ENCODE measurements at regions not wholly inside any gene's neighbourhood (a gene's known extent, or its start where the extent isn't known, plus 50 kb on each side); places are given as distances from the start of the nearest gene placed in this dataset.

GRCh38 chr5:83406906-83407305 lies 64.6 kb upstream of the VCAN start:
- H3K9ac ChIP-seq (ENCODE audit: control insufficient read depth, insufficient read depth, low read length): no peak overlapping the region
- ChIA-PET POLR2A (no interaction called here), RAD21 (ENCODE audit: unreplicated experiment) (no interaction called here), SMC1A (ENCODE audit: uncharacterized antibody, unreplicated experiment) (interaction anchor here (0.6 kb wide), 1 partner anchor 98 kb away, joined by 3 read pairs; no protein-coding TSS in a partner anchor), CTCF (no interaction called here)
- no peak overlapping the region for H3K4me3 ChIP-seq
- H3K9me3 ChIP-seq (replicated peaks; ENCODE audit: control insufficient read depth, insufficient read depth, low read length): no peaks in the 10 kb centered on the region; the same call in 1 of the 3 replicates
- H3K4me2 ChIP-seq (ENCODE audit: control insufficient read depth, insufficient read depth): no peak overlapping the region
- no peak overlapping the region for H2AFZ ChIP-seq (ENCODE audit: control insufficient read depth, low read depth, low read length)
- DNase-seq (ENCODE audit: low read depth, low spot score) (no peak), FAIRE-seq (no peak), ATAC-seq (no peak)
- intact Hi-C loops (cut with micrococcal nuclease; ENCODE audit: unreplicated experiment): no loop called here
- TF ChIP-seq RBBP5 (conservative IDR thresholded peaks at IDR 0.05) (no peak), HDGF (IDR thresholded peaks at IDR 0.05) (no peak), BCLAF1 (IDR thresholded peaks at IDR 0.05) (no peak), POLR2AphosphoS2 (IDR thresholded peaks at IDR 0.05; ENCODE audit: low read depth, low read length) (no peak)
- in situ Hi-C loops (cut with MboI): no loop called here
- H3K27me3 ChIP-seq (replicated peaks in 1 of 2; ENCODE audit: control insufficient read depth in 2 of 2, insufficient read depth in 2 of 2, low read length in 1 of 2): no peaks in the 10 kb centered on the region
- no peaks in the 10 kb centered on the region for H3K36me3 ChIP-seq (ENCODE audit: control insufficient read depth in 2 of 2, insufficient read depth in 2 of 2, low read length in 1 of 2)
- H3K27ac ChIP-seq (ENCODE audit: control insufficient read depth, insufficient read depth): no peak overlapping the region
- BruUV-seq (replicated peaks): no TSS peak
- 0 out of 2 replicates have a peak, but pooled peaks cover 5% of the 10 kb centered on the region for H3K4me1 ChIP-seq (ENCODE audit: control insufficient read depth, insufficient read depth, low read length)
- no peaks in the 10 kb centered on the region for H4K20me1 ChIP-seq (ENCODE audit: control insufficient read depth, insufficient read depth)
- H3K79me2 ChIP-seq (ENCODE audit: control insufficient read depth, insufficient read depth, low read length): no peaks in the 10 kb centered on the region

GRCh38 chr5:83407931-83408330 lies 63.6 kb upstream of the VCAN start:
- no peak overlapping the region for H3K4me2 ChIP-seq (ENCODE audit: control insufficient read depth, insufficient read depth)
- H3K9ac ChIP-seq (ENCODE audit: control insufficient read depth, insufficient read depth, low read length): no peak overlapping the region
- ChIA-PET SMC1A (ENCODE audit: uncharacterized antibody, unreplicated experiment) (no interaction called here), CTCF (no interaction called here), POLR2A (no interaction called here), RAD21 (ENCODE audit: unreplicated experiment) (interaction anchor here (1.2 to 1.6 kb wide), 2 partner anchors 12 to 22 kb away, joined by 3 read pairs; no protein-coding TSS in a partner anchor)
- 0 out of 2 replicates have a peak, but pooled peaks cover 5% of the 10 kb centered on the region for H3K4me1 ChIP-seq (ENCODE audit: control insufficient read depth, insufficient read depth, low read length)
- no peak overlapping the region for H2AFZ ChIP-seq (ENCODE audit: control insufficient read depth, low read depth, low read length)
- BruUV-seq (replicated peaks): no TSS peak
- no peak for DNase-seq (ENCODE audit: low read depth, low spot score)
- no peaks in the 10 kb centered on the region; the same call in 1 of the 3 replicates for H3K9me3 ChIP-seq (replicated peaks; ENCODE audit: control insufficient read depth, insufficient read depth, low read length)
- no peak overlapping the region for H3K4me3 ChIP-seq
- no peak overlapping the region for H3K27ac ChIP-seq (ENCODE audit: control insufficient read depth, insufficient read depth)
- no peaks in the 10 kb centered on the region for H3K27me3 ChIP-seq (replicated peaks in 1 of 2; ENCODE audit: control insufficient read depth in 2 of 2, insufficient read depth in 2 of 2, low read length in 1 of 2)
- no peaks in the 10 kb centered on the region for H3K79me2 ChIP-seq (ENCODE audit: control insufficient read depth, insufficient read depth, low read length)
- TF ChIP-seq BMI1 (IDR thresholded peaks at IDR 0.05; ENCODE audit: borderline replicate concordance) (no peak), USF1 (IDR thresholded peaks at IDR 0.05; ENCODE audit: borderline replicate concordance, extremely low read length, insufficient read depth, low read depth, low read length) (no peak), ELK1 (IDR thresholded peaks at IDR 0.05; ENCODE audit: low read depth, low read length) (no peak)
- H4K20me1 ChIP-seq (ENCODE audit: control insufficient read depth, insufficient read depth): no peaks in the 10 kb centered on the region
- no peak for ATAC-seq
- in situ Hi-C loops (cut with MboI): no loop called here
- FAIRE-seq: no peak
- no peaks in the 10 kb centered on the region for H3K36me3 ChIP-seq (ENCODE audit: control insufficient read depth in 2 of 2, insufficient read depth in 2 of 2, low read length in 1 of 2)
- intact Hi-C loops (cut with micrococcal nuclease; ENCODE audit: unreplicated experiment): no loop called here
